HG03175 (cell line): ENCODE measurements at regions not wholly inside any gene's neighbourhood (a gene's known extent, or its start where the extent isn't known, plus 50 kb on each side); places are given as distances from the start of the nearest gene placed in this dataset.
"Not testable (repeated sequence)": the region's sequence is repeated elsewhere in the genome, so short reads cannot be mapped to it uniquely, and the experiment has no call there.

Experiments
- ATAC-seq: cut with Tn5 transposase; IDR thresholded peaks from one replicate; pipeline ENCODE4 v1.9.1; 2021; ENCODE audit warnings: mild to moderate bottlenecking, moderate library complexity; ENCODE audit not compliant: unreplicated experiment

DNA sequence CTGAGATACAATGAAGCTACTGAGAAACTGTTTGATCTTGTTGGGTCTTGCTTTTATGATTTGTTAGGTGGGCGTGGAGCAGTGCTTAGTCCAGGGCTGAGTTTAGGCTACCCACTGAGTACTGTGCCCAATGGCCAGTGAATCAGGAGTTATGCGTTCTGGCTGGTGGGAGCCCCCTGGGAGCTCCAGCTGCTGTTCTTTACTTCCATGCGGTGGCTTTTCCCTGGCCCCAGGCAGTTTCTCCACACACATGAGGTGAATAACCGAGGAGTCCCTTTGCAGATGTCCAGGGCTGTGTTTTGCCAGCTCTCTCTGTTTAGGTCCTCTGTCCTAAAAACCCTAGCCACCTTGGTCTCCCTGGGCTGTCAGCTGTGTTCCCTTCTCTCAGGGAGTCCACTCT is 106.5 kb downstream of the KLF13 start:
- no peak for ATAC-seq

DNA sequence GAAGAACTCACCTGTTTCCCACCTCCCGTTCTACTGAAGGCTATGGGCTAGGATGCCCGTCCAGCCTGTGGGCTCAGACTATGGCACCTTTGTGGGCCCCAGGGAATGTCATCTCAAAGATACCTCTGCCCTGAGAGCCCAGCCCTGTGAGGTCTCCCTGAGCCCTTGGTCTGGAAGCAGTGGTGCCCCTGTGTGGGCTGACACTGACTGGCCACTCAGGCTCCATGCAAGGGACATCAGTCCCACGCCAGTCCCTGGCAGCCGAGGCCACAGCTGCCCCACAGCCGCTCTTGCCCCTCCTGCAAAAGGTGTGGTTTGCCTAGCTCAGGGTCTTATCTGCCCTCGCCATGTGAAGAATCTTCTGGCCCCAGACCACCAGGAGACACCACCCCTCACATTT is 106.9 kb downstream of the KLF13 start:
- ATAC-seq = no peak

DNA sequence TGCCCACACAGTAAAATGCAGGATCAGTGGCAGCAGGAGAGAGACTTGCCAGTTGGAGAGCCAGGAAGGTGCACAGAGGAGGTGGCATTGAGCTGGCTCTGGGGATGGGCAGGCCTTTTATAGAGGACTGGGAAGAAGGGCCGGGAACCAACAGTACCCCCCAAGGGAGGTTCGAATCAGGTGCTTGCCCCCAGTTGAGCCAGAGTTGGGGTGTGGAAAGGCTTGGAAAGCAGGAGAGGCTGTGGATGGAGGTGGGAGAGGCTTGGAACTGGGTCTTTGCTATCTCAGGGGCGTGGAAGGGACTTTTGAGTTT is 107.6 kb downstream of the KLF13 start:
- no peak for ATAC-seq

GRCh38 chr15:31434588-31435260 is 108.1 kb downstream of the KLF13 start:
- ATAC-seq = peak; percentile 64

DNA sequence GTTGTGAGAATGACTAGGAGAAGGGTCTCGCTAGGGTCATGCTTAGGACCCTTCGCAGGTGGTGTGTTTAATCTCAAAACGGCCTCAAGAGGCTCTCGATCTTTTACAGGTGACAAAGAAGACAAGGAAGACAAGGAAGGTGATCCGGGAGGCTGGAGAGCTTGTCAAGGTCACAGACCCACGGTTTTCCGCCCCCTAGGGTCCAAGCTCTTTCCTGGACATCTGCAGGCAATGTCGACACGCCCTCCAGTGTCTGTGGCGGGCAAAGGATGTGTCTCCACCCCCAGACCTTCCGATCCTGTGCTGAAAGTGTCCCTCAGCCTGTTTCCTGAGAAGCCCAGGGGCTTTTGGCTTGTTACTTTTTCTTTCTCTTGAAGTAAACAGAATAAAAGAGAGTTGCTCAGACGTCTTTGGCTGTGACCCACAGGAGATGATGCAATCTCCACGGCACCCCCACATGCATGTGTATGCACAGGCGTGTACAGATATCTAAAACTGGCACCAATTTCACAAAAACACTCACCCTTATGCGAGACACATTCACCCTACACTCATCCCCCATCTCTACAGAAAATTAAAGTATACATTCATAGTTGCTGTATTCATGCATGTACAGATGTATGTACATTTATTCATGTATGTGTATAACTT is 108.8 kb downstream of the KLF13 start:
- peak; percentile 75 for ATAC-seq

- no peak for ATAC-seq
Observed at GRCh38 chr15:31435912-31436628, 109.4 kb downstream of the KLF13 start.

DNA sequence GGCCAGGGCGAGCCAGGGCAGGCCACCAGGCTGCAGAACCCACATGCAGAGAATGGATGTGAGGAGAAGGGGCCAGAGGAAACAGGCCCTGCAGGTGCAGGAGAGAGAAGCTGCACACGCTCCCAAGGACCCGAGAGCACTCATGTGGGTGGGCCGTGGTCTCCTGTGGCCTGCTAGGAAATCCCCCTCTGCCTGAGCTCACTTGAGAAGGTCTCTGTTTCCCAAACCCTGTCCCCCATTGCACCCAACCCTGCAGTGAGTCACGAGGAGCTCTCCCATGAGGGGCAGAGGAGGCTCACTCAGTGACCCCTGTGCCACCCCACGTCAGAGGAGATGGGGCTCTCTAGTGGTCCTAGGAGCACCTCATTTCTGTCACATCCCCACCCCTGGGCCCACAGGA is 111.1 kb downstream of the KLF13 start:
- ATAC-seq = no peak

DNA sequence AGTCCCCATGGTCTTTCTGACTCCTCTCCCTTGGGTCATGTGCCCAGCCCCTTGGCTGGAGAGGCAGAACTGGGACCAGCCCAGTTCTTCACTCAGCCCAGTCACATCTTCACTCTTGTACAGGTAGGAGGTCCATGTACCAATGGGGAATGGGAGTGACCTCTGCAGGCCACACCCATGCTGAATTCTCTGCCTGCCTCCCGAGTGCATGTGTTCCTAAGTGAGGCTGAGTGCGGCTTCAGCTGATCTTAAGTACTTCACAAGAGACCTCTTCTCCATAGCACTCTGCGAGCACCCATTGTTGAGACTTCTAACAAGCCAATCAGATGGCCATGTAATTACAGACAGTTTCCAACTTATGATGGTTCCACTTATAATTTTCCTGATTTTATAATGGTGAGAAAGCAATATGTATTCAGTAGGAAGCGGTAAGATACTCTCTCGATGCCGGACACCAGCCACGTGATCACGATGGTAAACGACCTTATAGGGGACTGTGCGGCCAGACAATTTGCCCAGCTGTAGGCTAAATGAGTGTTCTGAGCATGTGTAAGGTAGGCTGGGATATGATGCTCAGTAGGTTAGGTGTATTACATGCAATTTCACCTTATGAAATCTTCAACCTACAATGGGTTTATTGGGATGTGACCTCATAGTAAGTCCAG is 112.1 kb downstream of the KLF13 start:
- ATAC-seq = no peak

DNA sequence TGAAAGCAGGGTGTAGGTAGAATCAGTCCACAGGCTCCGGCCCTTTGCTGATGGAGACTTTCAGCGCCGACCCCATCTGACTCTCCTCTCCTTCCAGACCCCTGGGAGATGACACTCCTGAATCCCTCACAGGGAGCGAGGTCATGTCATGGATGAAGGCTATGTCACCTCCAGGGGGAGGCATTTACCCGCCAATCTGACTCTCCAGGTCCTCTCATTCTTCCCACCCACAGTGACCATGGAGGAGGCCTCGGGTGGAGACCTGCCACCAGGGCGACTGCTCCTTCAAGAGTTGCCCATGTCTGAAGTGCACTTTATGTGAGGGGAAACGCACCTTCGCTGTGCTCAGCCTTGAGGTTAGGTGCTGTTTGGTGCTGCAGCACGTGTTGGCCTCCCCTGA is 112.7 kb downstream of the KLF13 start:
- no peak for ATAC-seq

DNA sequence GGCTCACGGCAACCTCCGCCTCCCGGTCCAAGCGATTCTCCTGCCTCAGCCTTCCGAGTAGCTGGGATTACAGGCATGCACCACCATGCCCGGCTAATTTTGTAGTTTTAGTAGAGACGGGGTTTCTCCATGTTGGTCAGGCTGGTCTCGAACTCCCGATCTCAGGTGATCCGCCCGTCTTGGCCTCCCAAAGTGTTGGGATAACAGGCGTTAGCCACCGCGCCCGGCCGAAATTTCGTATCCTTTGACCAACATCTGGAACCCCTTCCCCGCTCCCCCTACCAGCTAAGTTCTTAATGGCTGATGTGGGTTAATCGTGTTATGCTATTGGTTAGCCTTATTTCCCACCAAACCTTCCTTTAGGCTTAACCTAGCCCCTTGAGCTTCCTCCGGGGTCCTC is 113.6 kb downstream of the KLF13 start:
- ATAC-seq = not testable (repeated sequence)

- ATAC-seq = no peak
Observed at GRCh38 chr15:31440754-31441311, 114.2 kb downstream of the KLF13 start.

GRCh38 chr15:31442226-31442625 is 115.6 kb downstream of the KLF13 start:
- no peak for ATAC-seq

DNA sequence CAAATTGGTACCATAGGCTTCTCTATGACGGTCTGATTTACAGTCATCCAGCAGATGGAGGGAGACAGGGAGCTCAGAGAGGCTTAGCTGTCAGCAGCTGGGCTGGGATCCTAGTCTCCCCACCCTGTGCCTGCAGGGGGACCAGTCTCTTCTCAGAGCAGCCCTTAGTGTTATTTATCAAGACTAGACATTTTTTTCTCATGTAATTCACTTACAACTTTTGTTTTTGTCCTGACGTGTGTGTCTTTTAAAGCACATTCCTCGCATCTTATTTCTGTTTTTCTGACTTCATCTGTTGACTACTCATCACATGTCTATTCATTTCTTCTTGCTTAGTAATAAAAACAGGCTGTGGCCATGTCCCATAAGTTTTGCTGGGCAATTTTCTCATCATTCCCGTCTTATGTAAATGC is 116.1 kb downstream of the KLF13 start:
- ATAC-seq = no peak

DNA sequence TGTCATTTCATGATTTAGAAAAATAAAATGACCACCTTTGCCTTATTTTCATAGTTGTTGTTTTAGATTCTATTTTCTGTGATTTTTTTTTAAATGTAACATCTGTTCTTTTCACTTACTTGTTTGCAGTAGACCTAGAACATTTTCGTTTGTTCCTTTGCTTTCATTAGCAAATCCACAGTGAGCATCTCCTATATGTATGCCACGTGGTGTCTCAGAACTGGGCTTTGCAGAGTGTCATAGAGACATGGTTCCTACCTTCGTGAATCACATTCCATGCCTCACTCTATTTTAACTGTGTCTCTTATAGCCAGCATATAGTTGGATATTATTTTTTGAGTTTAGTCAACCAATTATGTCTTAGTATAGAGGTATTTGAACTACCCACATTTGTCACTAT is 118.2 kb downstream of the KLF13 start:
- no peak for ATAC-seq

DNA sequence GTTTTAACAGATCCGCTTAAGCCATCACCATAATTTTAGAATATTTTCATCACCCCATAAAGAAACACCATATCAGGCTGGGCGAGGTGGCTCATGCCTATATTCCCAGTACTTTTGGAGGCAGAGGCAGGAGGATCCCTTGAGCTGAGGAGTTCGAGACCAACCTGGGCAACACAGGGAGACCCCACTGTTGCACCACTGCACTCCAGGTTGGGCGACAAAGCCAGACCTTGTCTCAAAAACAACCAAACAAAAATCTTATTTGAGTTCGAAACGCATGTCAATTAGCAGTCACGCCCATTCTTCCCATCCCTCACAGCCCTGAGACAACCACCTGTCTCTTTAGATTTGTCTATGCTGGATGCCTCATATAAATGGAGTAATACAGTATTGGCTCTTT is 119.9 kb downstream of the KLF13 start:
- ATAC-seq = no peak

DNA sequence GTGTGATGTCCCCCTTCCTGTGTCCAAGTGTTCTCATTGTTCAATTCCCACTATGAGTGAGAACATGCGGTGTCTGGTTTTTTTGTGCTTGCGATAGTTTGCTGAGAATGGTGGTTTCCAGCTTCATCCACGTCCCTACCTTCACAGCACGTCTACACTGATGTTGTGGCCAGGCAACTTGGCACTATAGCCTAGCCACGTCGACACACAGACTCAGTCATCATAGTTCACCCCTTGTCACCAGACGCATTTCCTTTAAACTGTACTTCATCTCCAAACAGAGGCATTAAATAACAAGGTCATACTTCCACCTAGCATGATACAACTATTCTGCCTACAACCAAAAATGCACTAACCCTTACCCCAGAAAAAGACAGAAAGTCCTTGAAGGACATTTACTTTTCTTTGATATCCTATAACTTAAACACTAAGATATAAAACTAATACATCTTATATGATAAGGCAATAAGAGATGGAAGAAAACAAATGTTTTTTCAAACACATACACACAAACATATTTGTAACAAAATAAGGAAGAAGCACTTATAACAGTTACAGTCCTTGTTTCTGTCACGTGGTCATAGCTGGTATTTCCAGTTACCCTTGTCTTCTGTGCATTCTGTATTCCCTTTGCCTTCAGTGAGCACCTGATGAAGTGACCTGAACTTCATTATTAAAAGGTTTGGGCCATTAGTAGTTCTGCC is 121.4 kb downstream of the KLF13 start:
- ATAC-seq = no peak

DNA sequence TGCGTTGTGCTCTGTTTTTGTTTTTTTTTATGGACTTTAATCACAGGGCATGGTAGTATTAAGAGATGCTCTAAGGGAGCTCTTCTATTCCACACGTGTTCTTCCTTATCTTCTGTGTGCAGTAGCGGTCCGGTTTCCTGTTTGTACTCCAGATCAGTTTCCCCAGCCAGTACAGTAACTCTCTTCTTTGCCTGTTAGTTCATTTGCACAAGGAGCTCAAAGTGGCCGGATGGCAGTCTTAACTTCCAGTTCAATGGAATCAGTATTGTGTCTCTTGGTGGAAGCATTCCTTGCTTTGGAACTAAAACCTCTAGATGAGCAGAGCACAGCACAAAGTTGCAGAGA is 122.0 kb downstream of the KLF13 start:
- no peak for ATAC-seq

GRCh38 chr15:31452595-31453557 is 126.2 kb downstream of the KLF13 start:
- ATAC-seq = no peak

GRCh38 chr15:31453558-31454318 is 127.1 kb downstream of the KLF13 start:
- ATAC-seq = no peak
